ENCODE measurements at regions not wholly inside any gene's neighbourhood (a gene's known extent, or its start where the extent isn't known, plus 50 kb on each side); places are given as distances from the start of the nearest gene placed in this dataset.

DNA sequence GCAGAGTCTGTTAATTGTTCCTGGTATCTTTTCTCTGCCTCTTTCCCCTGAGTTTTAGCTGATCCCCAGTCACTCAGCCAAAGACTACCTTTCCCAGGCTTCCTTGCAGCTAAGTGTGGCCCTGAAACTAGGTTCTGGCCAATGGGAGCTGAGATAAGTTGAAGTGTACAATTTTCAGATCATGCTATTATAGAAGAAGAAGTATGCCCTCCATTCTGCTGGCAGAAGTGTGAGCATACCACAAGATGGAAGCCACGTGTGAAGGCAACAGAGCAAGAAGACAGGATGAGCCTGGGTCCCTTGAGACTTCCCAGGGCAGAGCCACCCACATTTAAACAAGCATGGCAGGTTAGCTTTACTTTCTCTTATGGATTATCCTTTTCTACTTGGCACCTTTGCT lies 273.2 kb downstream of the HIVEP2 start:
- Histone ChIP-seq H3K9ac (ENCODE audit: low read length) (peak overlapping the region; percentile 7), H3K27ac (ENCODE audit: low read length in 2 of 2) (no peak overlapping the region), H3K4me1 (ENCODE audit: control insufficient read depth in 2 of 2, insufficient read depth in 2 of 2, low read length in 2 of 2) (peaks cover 11 to 12% of the 10 kb centered on the region in 2 donors), H3K9me3 (ENCODE audit: control extremely low read depth in 1 of 3, control insufficient read depth in 2 of 3, insufficient read depth in 1 of 3, low read length in 2 of 3) (no peaks in the 10 kb centered on the region), H3K27me3 (replicated peaks in 1 of 4; ENCODE audit: control extremely low read depth in 1 of 4, control insufficient read depth in 3 of 4, insufficient read depth in 4 of 4, low read length in 3 of 4) (no peaks in the 10 kb centered on the region), H4K20me1 (ENCODE audit: control insufficient read depth, insufficient read depth, low read length, poor library complexity, severe bottlenecking) (no peaks in the 10 kb centered on the region), H3K79me2 (ENCODE audit: control insufficient read depth, insufficient read depth, low read length) (no peaks in the 10 kb centered on the region), H3K4me2 (replicated peaks; ENCODE audit: low read depth, low read length, poor library complexity, severe bottlenecking) (peak overlapping the region; percentile 47), H3K4me3 (ENCODE audit: control extremely low read depth in 1 of 5, extremely low read depth in 1 of 5, insufficient read depth in 1 of 5, low read depth in 2 of 5, low read length in 4 of 5) (no peak overlapping the region), H3K36me3 (replicated peaks in 1 of 2; ENCODE audit: control extremely low read depth in 1 of 2, control insufficient read depth in 1 of 2, extremely low read depth in 1 of 2, insufficient read depth in 2 of 2, low read length in 1 of 2) (no peaks in the 10 kb centered on the region), H2AFZ (ENCODE audit: insufficient read depth, low read depth, low read length, poor library complexity, severe bottlenecking) (peak overlapping the region; percentile 50)
- H3K4me3 Mint-ChIP-seq = no peak overlapping the region
- no peak overlapping the region for H3K27ac Mint-ChIP-seq
- ATAC-seq (ENCODE audit: low read depth) (peak; percentile 49), DNase-seq (peak; percentile 73)
- POLR2A ChIA-PET = no interaction called here
- TF ChIP-seq EZH2 (IDR thresholded peaks at IDR 0.05; ENCODE audit: borderline replicate concordance, insufficient read depth, low read depth, low read length, poor library complexity, severe bottlenecking) = no peak
- TF ChIP-seq, protein P1, sequence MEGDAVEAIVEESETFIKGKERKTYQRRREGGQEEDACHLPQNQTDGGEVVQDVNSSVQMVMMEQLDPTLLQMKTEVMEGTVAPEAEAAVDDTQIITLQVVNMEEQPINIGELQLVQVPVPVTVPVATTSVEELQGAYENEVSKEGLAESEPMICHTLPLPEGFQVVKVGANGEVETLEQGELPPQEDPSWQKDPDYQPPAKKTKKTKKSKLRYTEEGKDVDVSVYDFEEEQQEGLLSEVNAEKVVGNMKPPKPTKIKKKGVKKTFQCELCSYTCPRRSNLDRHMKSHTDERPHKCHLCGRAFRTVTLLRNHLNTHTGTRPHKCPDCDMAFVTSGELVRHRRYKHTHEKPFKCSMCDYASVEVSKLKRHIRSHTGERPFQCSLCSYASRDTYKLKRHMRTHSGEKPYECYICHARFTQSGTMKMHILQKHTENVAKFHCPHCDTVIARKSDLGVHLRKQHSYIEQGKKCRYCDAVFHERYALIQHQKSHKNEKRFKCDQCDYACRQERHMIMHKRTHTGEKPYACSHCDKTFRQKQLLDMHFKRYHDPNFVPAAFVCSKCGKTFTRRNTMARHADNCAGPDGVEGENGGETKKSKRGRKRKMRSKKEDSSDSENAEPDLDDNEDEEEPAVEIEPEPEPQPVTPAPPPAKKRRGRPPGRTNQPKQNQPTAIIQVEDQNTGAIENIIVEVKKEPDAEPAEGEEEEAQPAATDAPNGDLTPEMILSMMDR (IDR thresholded peaks at IDR 0.05) = no peak
- H3K27me3 Mint-ChIP-seq = peaks cover 14% of the 10 kb centered on the region
- WGBS (ENCODE audit: insufficient coverage) = 0% methylated on average over 1 of the region's 1 CpG
- peaks cover 6% of the 10 kb centered on the region for H3K4me1 Mint-ChIP-seq
- CTCF ChIA-PET = no interaction called here
- intact Hi-C loops (cut with micrococcal nuclease) = no loop called here
- no peaks in the 10 kb centered on the region for H3K9me3 Mint-ChIP-seq (ENCODE audit: insufficient read depth)

GRCh38 chr6:142675517-142675916 lies 269.5 kb downstream of the HIVEP2 start:
- Histone ChIP-seq H3K79me2 (ENCODE audit: control insufficient read depth, insufficient read depth, low read length) (no peaks in the 10 kb centered on the region), H2AFZ (ENCODE audit: insufficient read depth, low read depth, low read length, poor library complexity, severe bottlenecking) (no peak overlapping the region), H3K4me3 (ENCODE audit: control extremely low read depth in 1 of 5, extremely low read depth in 1 of 5, insufficient read depth in 1 of 5, low read depth in 2 of 5, low read length in 4 of 5) (no peak overlapping the region), H3K4me2 (replicated peaks; ENCODE audit: low read depth, low read length, poor library complexity, severe bottlenecking) (no peak overlapping the region), H3K9me3 (ENCODE audit: control extremely low read depth in 1 of 3, control insufficient read depth in 2 of 3, insufficient read depth in 1 of 3, low read length in 2 of 3) (no peaks in the 10 kb centered on the region), H3K36me3 (replicated peaks in 1 of 2; ENCODE audit: control extremely low read depth in 1 of 2, control insufficient read depth in 1 of 2, extremely low read depth in 1 of 2, insufficient read depth in 2 of 2, low read length in 1 of 2) (no peaks in the 10 kb centered on the region), H3K9ac (ENCODE audit: low read length) (no peak overlapping the region), H3K27me3 (replicated peaks in 1 of 4; ENCODE audit: control extremely low read depth in 1 of 4, control insufficient read depth in 3 of 4, insufficient read depth in 4 of 4, low read length in 3 of 4) (no peaks in the 10 kb centered on the region), H3K27ac (ENCODE audit: low read length in 2 of 2) (no peak overlapping the region), H4K20me1 (ENCODE audit: control insufficient read depth, insufficient read depth, low read length, poor library complexity, severe bottlenecking) (no peaks in the 10 kb centered on the region), H3K4me1 (ENCODE audit: control insufficient read depth in 2 of 2, insufficient read depth in 2 of 2, low read length in 2 of 2) (peaks cover 11 to 12% of the 10 kb centered on the region in 2 donors)
- ChIA-PET POLR2A (no interaction called here), CTCF (no interaction called here)
- no peak for ATAC-seq (ENCODE audit: low read depth)
- Mint-ChIP-seq H3K9me3 (ENCODE audit: insufficient read depth) (no peaks in the 10 kb centered on the region), H3K27me3 (peaks cover 17% of the 10 kb centered on the region), H3K27ac (no peak overlapping the region), H3K4me1 (peaks cover 6% of the 10 kb centered on the region), H3K4me3 (no peak overlapping the region)
- TF ChIP-seq, protein P1 (IDR thresholded peaks at IDR 0.05) = no peak
- no peak for TF ChIP-seq EZH2 (IDR thresholded peaks at IDR 0.05; ENCODE audit: borderline replicate concordance, insufficient read depth, low read depth, low read length, poor library complexity, severe bottlenecking)
- intact Hi-C loops (cut with micrococcal nuclease) = no loop called here
- DNase-seq = no peak
- 93% methylated on average over 4 of the region's 5 CpGs for WGBS (ENCODE audit: insufficient coverage)
